ENCODE measurements at regions not wholly inside any gene's neighbourhood (a gene's known extent, or its start where the extent isn't known, plus 50 kb on each side); places are given as distances from the start of the nearest gene placed in this dataset.
"Not testable (repeated sequence)": the region's sequence is repeated elsewhere in the genome, so short reads cannot be mapped to it uniquely, and the experiment has no call there.

- Histone ChIP-seq H3K9me3 (ENCODE audit: control insufficient read depth in 2 of 2, insufficient read depth in 1 of 2, low read depth in 1 of 2, low read length in 1 of 2) (peaks cover 0 to 25% of the 10 kb centered on the region in 2 donors), H3K27me3 (ENCODE audit: control insufficient read depth in 3 of 3, insufficient read depth in 3 of 3, low read length in 3 of 3) (peaks cover 0 to 69% (median 35%) of the 10 kb centered on the region in 3 donors), H3K4me1 (ENCODE audit: control insufficient read depth in 3 of 3, insufficient read depth in 2 of 3, low read depth in 1 of 3, low read length in 2 of 3) (no peaks in the 10 kb centered on the region), H3K4me3 (ENCODE audit: low read depth in 1 of 3, low read length in 3 of 3) (no peak overlapping the region), H3K27ac (ENCODE audit: low read depth in 1 of 3, low read length in 2 of 3) (no peak overlapping the region), H3K36me3 (ENCODE audit: control insufficient read depth in 3 of 3, insufficient read depth in 2 of 3, low read depth in 1 of 3, low read length in 3 of 3) (no peaks in the 10 kb centered on the region)
- DNase-seq: no peak
- WGBS, 3 donors: 37 to 57% (median 44%) methylated on average over 14 of the region's 14 CpGs
- no peak for FAIRE-seq
These were observed 156.9 kb upstream of the NBPF11 start for GRCh38 chr1:148308832-148309458.

- DNase-seq: no peak
These were observed 155.6 kb upstream of the NBPF11 start for GRCh38 chr1:148307583-148308185.

GRCh38 chr1:148304935-148305334 is 152.9 kb upstream of the NBPF11 start:
- 72 to 75% (median 75%) methylated on average over 4 of the region's 4 CpGs for WGBS, 3 donors
- peaks cover 0 to 54% (median 30%) of the 10 kb centered on the region in 3 donors for H3K27me3 ChIP-seq (ENCODE audit: control insufficient read depth in 3 of 3, insufficient read depth in 3 of 3, low read length in 3 of 3)

More at GRCh38 chr1:148307583-148308185, 155.6 kb upstream of the NBPF11 start:
- H3K4me1 ChIP-seq (ENCODE audit: control insufficient read depth in 3 of 3, insufficient read depth in 2 of 3, low read depth in 1 of 3, low read length in 2 of 3): no peaks in the 10 kb centered on the region
- 76 to 86% (median 79%) methylated on average over 12 of the region's 12 CpGs for WGBS, 3 donors
- FAIRE-seq: no peak
- peaks cover 0 to 72% (median 35%) of the 10 kb centered on the region in 3 donors for H3K27me3 ChIP-seq (ENCODE audit: control insufficient read depth in 3 of 3, insufficient read depth in 3 of 3, low read length in 3 of 3)
- H3K27ac ChIP-seq (ENCODE audit: low read depth in 1 of 3, low read length in 2 of 3): no peak overlapping the region
- no peaks in the 10 kb centered on the region for H3K36me3 ChIP-seq (ENCODE audit: control insufficient read depth in 3 of 3, insufficient read depth in 2 of 3, low read depth in 1 of 3, low read length in 3 of 3)
- peaks cover 0 to 25% of the 10 kb centered on the region in 2 donors for H3K9me3 ChIP-seq (ENCODE audit: control insufficient read depth in 2 of 2, insufficient read depth in 1 of 2, low read depth in 1 of 2, low read length in 1 of 2)
- H3K4me3 ChIP-seq (ENCODE audit: low read depth in 1 of 3, low read length in 3 of 3): no peak overlapping the region

GRCh38 chr1:148302586-148303364 is 150.7 kb upstream of the NBPF11 start:
- not testable (repeated sequence) for H3K36me3 ChIP-seq (ENCODE audit: control insufficient read depth in 3 of 3, insufficient read depth in 2 of 3, low read depth in 1 of 3, low read length in 3 of 3); FAIRE-seq; H3K27ac ChIP-seq (ENCODE audit: low read depth in 1 of 3, low read length in 2 of 3); H3K9me3 ChIP-seq (ENCODE audit: control insufficient read depth in 2 of 2, insufficient read depth in 1 of 2, low read depth in 1 of 2, low read length in 1 of 2); DNase-seq; H3K4me1 ChIP-seq (ENCODE audit: control insufficient read depth in 3 of 3, insufficient read depth in 2 of 3, low read depth in 1 of 3, low read length in 2 of 3)
- Histone ChIP-seq H3K4me3 (ENCODE audit: low read depth in 1 of 3, low read length in 3 of 3) (peak overlapping the region in 1 of 3 donors; percentile 32), H3K27me3 (ENCODE audit: control insufficient read depth in 3 of 3, insufficient read depth in 3 of 3, low read length in 3 of 3) (peaks cover 0 to 33% (median 11%) of the 10 kb centered on the region in 3 donors)
- WGBS, 3 donors: 2 to 10% methylated on average over 11 to 17 of the region's 52 CpGs; no CpG with 5 or more reads in 1 of the 3 donors

More at GRCh38 chr1:148304935-148305334, 152.9 kb upstream of the NBPF11 start:
- H3K4me1 ChIP-seq (ENCODE audit: control insufficient read depth in 3 of 3, insufficient read depth in 2 of 3, low read depth in 1 of 3, low read length in 2 of 3); H3K36me3 ChIP-seq (ENCODE audit: control insufficient read depth in 3 of 3, insufficient read depth in 2 of 3, low read depth in 1 of 3, low read length in 3 of 3); H3K27ac ChIP-seq (ENCODE audit: low read depth in 1 of 3, low read length in 2 of 3); H3K4me3 ChIP-seq (ENCODE audit: low read depth in 1 of 3, low read length in 3 of 3); DNase-seq; FAIRE-seq: not testable (repeated sequence)
- H3K9me3 ChIP-seq (ENCODE audit: control insufficient read depth in 2 of 2, insufficient read depth in 1 of 2, low read depth in 1 of 2, low read length in 1 of 2): peaks cover 0 to 13% of the 10 kb centered on the region in 2 donors

GRCh38 chr1:148297852-148298251 is 145.8 kb upstream of the NBPF11 start:
- not testable (repeated sequence) for H3K36me3 ChIP-seq (ENCODE audit: control insufficient read depth in 3 of 3, insufficient read depth in 2 of 3, low read depth in 1 of 3, low read length in 3 of 3); FAIRE-seq; H3K27me3 ChIP-seq (ENCODE audit: control insufficient read depth in 3 of 3, insufficient read depth in 3 of 3, low read length in 3 of 3); H3K4me3 ChIP-seq (ENCODE audit: low read depth in 1 of 3, low read length in 3 of 3); H3K27ac ChIP-seq (ENCODE audit: low read depth in 1 of 3, low read length in 2 of 3); H3K4me1 ChIP-seq (ENCODE audit: control insufficient read depth in 3 of 3, insufficient read depth in 2 of 3, low read depth in 1 of 3, low read length in 2 of 3)
- peaks cover 0 to 21% of the 10 kb centered on the region in 2 donors for H3K9me3 ChIP-seq (ENCODE audit: control insufficient read depth in 2 of 2, insufficient read depth in 1 of 2, low read depth in 1 of 2, low read length in 1 of 2)
- peak; percentile 35 to 76 for DNase-seq
- WGBS, 3 donors: 15 to 54% (median 23%) methylated on average over 2 of the region's 2 CpGs

- no peak overlapping the region for H3K4me3 ChIP-seq (ENCODE audit: low read depth in 1 of 3, low read length in 3 of 3)
- H3K9me3 ChIP-seq (ENCODE audit: control insufficient read depth in 2 of 2, insufficient read depth in 1 of 2, low read depth in 1 of 2, low read length in 1 of 2): peaks cover 0 to 21% of the 10 kb centered on the region in 2 donors
- H3K27ac ChIP-seq (ENCODE audit: low read depth in 1 of 3, low read length in 2 of 3): no peak overlapping the region
- FAIRE-seq (no peak), DNase-seq (no peak)
- no peaks in the 10 kb centered on the region for H3K36me3 ChIP-seq (ENCODE audit: control insufficient read depth in 3 of 3, insufficient read depth in 2 of 3, low read depth in 1 of 3, low read length in 3 of 3)
- 90 to 97% (median 96%) methylated on average over 3 of the region's 3 CpGs for WGBS, 3 donors
- H3K4me1 ChIP-seq (ENCODE audit: control insufficient read depth in 3 of 3, insufficient read depth in 2 of 3, low read depth in 1 of 3, low read length in 2 of 3): no peaks in the 10 kb centered on the region
- no peaks in the 10 kb centered on the region for H3K27me3 ChIP-seq (ENCODE audit: control insufficient read depth in 3 of 3, insufficient read depth in 3 of 3, low read length in 3 of 3)
These were observed 144.4 kb upstream of the NBPF11 start for GRCh38 chr1:148296511-148296910.

- no peaks in the 10 kb centered on the region for H3K27me3 ChIP-seq (ENCODE audit: control insufficient read depth in 3 of 3, insufficient read depth in 3 of 3, low read length in 3 of 3)
- no peak overlapping the region for H3K27ac ChIP-seq (ENCODE audit: low read depth in 1 of 3, low read length in 2 of 3)
- H3K36me3 ChIP-seq (ENCODE audit: control insufficient read depth in 3 of 3, insufficient read depth in 2 of 3, low read depth in 1 of 3, low read length in 3 of 3): no peaks in the 10 kb centered on the region
- no peak overlapping the region for H3K4me3 ChIP-seq (ENCODE audit: low read depth in 1 of 3, low read length in 3 of 3)
- DNase-seq (no peak), FAIRE-seq (no peak)
- 64 to 69% (median 68%) methylated on average over 5 of the region's 5 CpGs for WGBS, 3 donors
- peaks cover 0 to 21% of the 10 kb centered on the region in 2 donors for H3K9me3 ChIP-seq (ENCODE audit: control insufficient read depth in 2 of 2, insufficient read depth in 1 of 2, low read depth in 1 of 2, low read length in 1 of 2)
- H3K4me1 ChIP-seq (ENCODE audit: control insufficient read depth in 3 of 3, insufficient read depth in 2 of 3, low read depth in 1 of 3, low read length in 2 of 3): no peaks in the 10 kb centered on the region
These were observed 142.2 kb upstream of the NBPF11 start for GRCh38 chr1:148294116-148294807.

GRCh38 chr1:148293651-148294050 is 141.6 kb upstream of the NBPF11 start:
- Histone ChIP-seq H3K4me1 (ENCODE audit: control insufficient read depth in 3 of 3, insufficient read depth in 2 of 3, low read depth in 1 of 3, low read length in 2 of 3) (no peaks in the 10 kb centered on the region), H3K9me3 (ENCODE audit: control insufficient read depth in 2 of 2, insufficient read depth in 1 of 2, low read depth in 1 of 2, low read length in 1 of 2) (peaks cover 0 to 21% of the 10 kb centered on the region in 2 donors), H3K36me3 (ENCODE audit: control insufficient read depth in 3 of 3, insufficient read depth in 2 of 3, low read depth in 1 of 3, low read length in 3 of 3) (no peaks in the 10 kb centered on the region), H3K27me3 (ENCODE audit: control insufficient read depth in 3 of 3, insufficient read depth in 3 of 3, low read length in 3 of 3) (no peaks in the 10 kb centered on the region), H3K27ac (ENCODE audit: low read depth in 1 of 3, low read length in 2 of 3) (no peak overlapping the region), H3K4me3 (ENCODE audit: low read depth in 1 of 3, low read length in 3 of 3) (no peak overlapping the region)
- DNase-seq: no peak
- no peak for FAIRE-seq
- 56 to 74% (median 60%) methylated on average over 6 of the region's 6 CpGs for WGBS, 3 donors

Measured in small intestine (tissue), 7 donors.